ENCODE measurements at regions not wholly inside any gene's neighbourhood (a gene's known extent, or its start where the extent isn't known, plus 50 kb on each side); places are given as distances from the start of the nearest gene placed in this dataset.

DNA sequence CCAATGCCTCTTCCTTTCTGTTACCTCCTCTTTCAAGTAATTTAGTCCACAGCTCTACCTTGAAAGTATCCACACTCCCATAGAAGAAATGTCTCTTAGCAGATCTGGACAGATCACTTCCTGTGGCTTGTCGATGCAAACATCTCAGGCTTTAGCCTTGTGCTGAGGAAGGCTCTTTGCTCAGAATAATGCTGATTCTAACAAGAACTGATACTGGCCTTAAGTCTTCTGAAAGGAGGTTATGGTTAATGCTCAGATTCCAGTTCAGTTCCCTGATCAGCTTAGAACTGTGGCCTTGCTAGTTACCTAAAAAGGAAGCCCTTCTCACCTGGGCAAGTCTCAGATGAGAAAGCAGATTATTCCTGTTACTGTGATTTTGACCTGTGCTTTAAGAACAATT is 230.1 kb upstream of the FAT4 start:
- FAIRE-seq = no peak
- CTCF ChIA-PET (ENCODE audit: partially characterized antibody) = interaction anchor here (1.0 kb wide), 1 partner anchor 770 kb away, joined by 3 read pairs; no protein-coding TSS in a partner anchor
- H2BK12ac ChIP-seq (ENCODE audit: low read depth, low read length) = no peak overlapping the region
- TF ChIP-seq POLR2A (IDR thresholded peaks at IDR 0.05; ENCODE audit: control extremely low read depth in 1 of 2, low read depth in 2 of 2, low read length in 2 of 2) (no peak), ASH2L (IDR thresholded peaks at IDR 0.05; ENCODE audit: low read length) (no peak), BACH1 (IDR thresholded peaks at IDR 0.05; ENCODE audit: low read length) (no peak), CBX8 (IDR thresholded peaks at IDR 0.05; ENCODE audit: borderline replicate concordance, low read depth, low read length) (no peak)

More for the DNA sequence above, 230.1 kb upstream of the FAT4 start:
- Histone ChIP-seq H3K23me2 (ENCODE audit: low read depth, low read length) (no peaks in the 10 kb centered on the region), H3K23ac (ENCODE audit: insufficient read length) (no peak overlapping the region), H3K79me2 (ENCODE audit: control insufficient read depth in 1 of 2, insufficient read depth in 2 of 2, low read length in 2 of 2) (no peaks in the 10 kb centered on the region), H3K9ac (replicated peaks in 1 of 4; ENCODE audit: extremely low read depth in 1 of 4, low read depth in 3 of 4, low read length in 3 of 4) (no peak overlapping the region), H3K56ac (replicated peaks; ENCODE audit: insufficient read length, low read depth, low read length) (no peak overlapping the region), H3K27me3 (replicated peaks in 1 of 4; ENCODE audit: control insufficient read depth in 3 of 4, extremely low read depth in 1 of 4, insufficient read depth in 3 of 4, low read length in 3 of 4) (no peaks in the 10 kb centered on the region), H3K14ac (ENCODE audit: insufficient read length) (no peak overlapping the region), H3K36me3 (ENCODE audit: control insufficient read depth in 2 of 4, insufficient read depth in 4 of 4, low read length in 3 of 4) (no peaks in the 10 kb centered on the region), H2AFZ (ENCODE audit: low read length) (no peak overlapping the region), H3K27ac (ENCODE audit: low read depth, low read length) (no peak overlapping the region), H3K79me1 (ENCODE audit: low read depth, low read length) (no peaks in the 10 kb centered on the region), H3K18ac (ENCODE audit: extremely low read depth, low read length) (no peak overlapping the region), H2AK5ac (ENCODE audit: low read depth, low read length) (no peak overlapping the region), H3K4me3 (ENCODE audit: extremely low read depth in 1 of 4, insufficient read depth in 2 of 4, low read depth in 3 of 4, low read length in 4 of 4) (no peak overlapping the region), H2BK120ac (replicated peaks; ENCODE audit: low read depth, low read length) (no peak overlapping the region), H4K8ac (ENCODE audit: extremely low read depth, insufficient read depth, low read length) (no peak overlapping the region), H2BK5ac (ENCODE audit: low read depth, low read length) (no peak overlapping the region), H4K20me1 (replicated peaks in 1 of 2; ENCODE audit: control insufficient read depth in 1 of 2, insufficient read depth in 2 of 2, low read length in 2 of 2) (no peaks in the 10 kb centered on the region), H2BK20ac (ENCODE audit: low read length) (no peak overlapping the region), H3K4ac (replicated peaks; ENCODE audit: insufficient read length, low read depth, low read length) (no peak overlapping the region), H3K4me1 (replicated peaks in 1 of 4; ENCODE audit: control insufficient read depth in 3 of 4, insufficient read depth in 4 of 4, low read length in 3 of 4) (no peaks in the 10 kb centered on the region), H3K9me3 (ENCODE audit: insufficient read depth in 2 of 2, low read depth in 1 of 2, low read length in 1 of 2) (no peaks in the 10 kb centered on the region), H2BK15ac (ENCODE audit: low read length) (no peak overlapping the region), H4K91ac (replicated peaks; ENCODE audit: insufficient read length, low read length) (no peak overlapping the region), H4K5ac (ENCODE audit: insufficient read length, low read depth, low read length) (no peak overlapping the region), H3K4me2 (ENCODE audit: insufficient read depth in 1 of 2, low read depth in 2 of 2, low read length in 2 of 2) (no peak overlapping the region)
- DNase-seq (ENCODE audit: low read depth in 1 of 2, low spot score in 2 of 2) = no peak
- 89% methylated on average over 1 of the region's 1 CpG; no CpG with 5 or more reads in 1 of the 2 experiments for WGBS, 2 experiments (ENCODE audit: extremely low coverage in 1 of 2, insufficient coverage in 1 of 2, insufficient read length in 1 of 2, insufficient replicate concordance in 2 of 2, low coverage in 1 of 2, low lambda C conversion rate in 2 of 2, missing lambda C conversion rate in 1 of 2)
- POLR2A ChIA-PET (ENCODE audit: partially characterized antibody) = no interaction called here

Data from H1 (cell line).